Brain microvascular endothelial cell (primary cell): ENCODE measurements at regions not wholly inside any gene's neighbourhood (a gene's known extent, or its start where the extent isn't known, plus 50 kb on each side); places are given as distances from the start of the nearest gene placed in this dataset.

Experiments used
- DNase-seq: peaks from one replicate; pipeline ENCODE4 v3.0.0-alpha.2; 2020
- H3K27ac ChIP-seq: fragments of 250-450 bp; sonication (Bioruptor Pico); 2 replicates; pipeline ENCODE4 v1.5.1; 2020; ENCODE audit warnings: mild to moderate bottlenecking, moderate library complexity
- H3K27me3 ChIP-seq: fragments of 250-450 bp; sonication (Bioruptor Pico); replicated peaks from 2 replicates; pipeline ENCODE4 v1.5.1; 2020; ENCODE audit warnings: mild to moderate bottlenecking
- H3K36me3 ChIP-seq: fragments of 250-450 bp; sonication (Bioruptor Pico); replicated peaks from 2 replicates; pipeline ENCODE4 v1.5.1; 2020; ENCODE audit warnings: mild to moderate bottlenecking
- H3K4me3 ChIP-seq: 2 replicates; pipeline ENCODE4 v1.5.1; 2011; ENCODE audit warnings: low read depth, mild to moderate bottlenecking, control low read depth, low read length, moderate library complexity
- in situ Hi-C: cut with HindIII; loops from 2 replicates; pipeline ENCODE4 v1.10.0; 2017; ENCODE audit warnings: low sequenced_read_pairs, low pct_ligation_motif_present
- TF ChIP-seq, protein P1 (sequence below): IDR thresholded peaks from 2 replicates; pipeline ENCODE4 v1.5.1; 2011; ENCODE audit warnings: low read depth, mild to moderate bottlenecking, moderate library complexity, low read length, control low read depth, inconsistent platforms; ENCODE audit errors: missing control alignments

DNA sequence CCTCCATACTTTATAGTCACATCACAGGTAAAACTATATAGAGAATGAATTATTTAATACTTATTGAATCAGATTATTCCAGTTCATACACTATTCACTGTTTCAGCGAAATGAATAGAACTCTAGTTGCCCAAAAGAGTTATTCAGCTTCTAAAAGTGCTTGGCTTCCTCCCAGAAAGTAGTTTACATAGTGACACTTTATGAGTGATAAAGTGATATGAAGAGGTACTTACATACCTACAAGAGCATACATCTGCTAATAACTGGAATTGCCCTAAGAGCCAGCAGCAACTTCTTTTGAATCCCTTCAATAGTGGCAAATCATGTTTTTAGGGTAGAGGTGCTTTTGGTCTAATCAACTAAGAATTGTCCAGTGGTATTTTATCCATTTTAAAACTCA is 635.1 kb upstream of the AGTR1 start:
- Histone ChIP-seq H3K36me3 (no peaks in the 10 kb centered on the region), H3K27ac (no peak overlapping the region), H3K4me3 (no peak overlapping the region), H3K27me3 (no peaks in the 10 kb centered on the region)
- no peak for DNase-seq
- in situ Hi-C loops: no loop called here
- TF ChIP-seq, protein P1, sequence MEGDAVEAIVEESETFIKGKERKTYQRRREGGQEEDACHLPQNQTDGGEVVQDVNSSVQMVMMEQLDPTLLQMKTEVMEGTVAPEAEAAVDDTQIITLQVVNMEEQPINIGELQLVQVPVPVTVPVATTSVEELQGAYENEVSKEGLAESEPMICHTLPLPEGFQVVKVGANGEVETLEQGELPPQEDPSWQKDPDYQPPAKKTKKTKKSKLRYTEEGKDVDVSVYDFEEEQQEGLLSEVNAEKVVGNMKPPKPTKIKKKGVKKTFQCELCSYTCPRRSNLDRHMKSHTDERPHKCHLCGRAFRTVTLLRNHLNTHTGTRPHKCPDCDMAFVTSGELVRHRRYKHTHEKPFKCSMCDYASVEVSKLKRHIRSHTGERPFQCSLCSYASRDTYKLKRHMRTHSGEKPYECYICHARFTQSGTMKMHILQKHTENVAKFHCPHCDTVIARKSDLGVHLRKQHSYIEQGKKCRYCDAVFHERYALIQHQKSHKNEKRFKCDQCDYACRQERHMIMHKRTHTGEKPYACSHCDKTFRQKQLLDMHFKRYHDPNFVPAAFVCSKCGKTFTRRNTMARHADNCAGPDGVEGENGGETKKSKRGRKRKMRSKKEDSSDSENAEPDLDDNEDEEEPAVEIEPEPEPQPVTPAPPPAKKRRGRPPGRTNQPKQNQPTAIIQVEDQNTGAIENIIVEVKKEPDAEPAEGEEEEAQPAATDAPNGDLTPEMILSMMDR: no peak

- TF ChIP-seq, protein P1: no peak
- Histone ChIP-seq H3K36me3 (no peaks in the 10 kb centered on the region), H3K27ac (no peak overlapping the region), H3K27me3 (no peaks in the 10 kb centered on the region), H3K4me3 (no peak overlapping the region)
- no peak for DNase-seq
- in situ Hi-C loops: no loop called here
Measured at GRCh38 chr3:148066802-148067201, 630.9 kb upstream of the AGTR1 start.

GRCh38 chr3:148068466-148068865 is 629.2 kb upstream of the AGTR1 start:
- no peak for DNase-seq
- no peak overlapping the region for H3K4me3 ChIP-seq
- H3K27me3 ChIP-seq: no peaks in the 10 kb centered on the region
- no peaks in the 10 kb centered on the region for H3K36me3 ChIP-seq
- in situ Hi-C loops: no loop called here
- no peak overlapping the region for H3K27ac ChIP-seq
- TF ChIP-seq, protein P1: no peak

- Histone ChIP-seq H3K27ac (no peak overlapping the region), H3K4me3 (no peak overlapping the region), H3K27me3 (no peaks in the 10 kb centered on the region), H3K36me3 (no peaks in the 10 kb centered on the region)
- in situ Hi-C loops: no loop called here
- TF ChIP-seq, protein P1: no peak
- no peak for DNase-seq
Measured at GRCh38 chr3:148070041-148070440, 627.7 kb upstream of the AGTR1 start.

- no peak for DNase-seq
- in situ Hi-C loops: no loop called here
- Histone ChIP-seq H3K36me3 (no peaks in the 10 kb centered on the region), H3K27ac (no peak overlapping the region), H3K4me3 (no peak overlapping the region), H3K27me3 (no peaks in the 10 kb centered on the region)
- TF ChIP-seq, protein P1: no peak
Measured at GRCh38 chr3:148073721-148074456, 623.8 kb upstream of the AGTR1 start.

GRCh38 chr3:148074946-148075345 is 622.8 kb upstream of the AGTR1 start:
- no peak for DNase-seq
- no peak overlapping the region for H3K27ac ChIP-seq
- TF ChIP-seq, protein P1: no peak
- in situ Hi-C loops: loop anchor here (25.0 kb wide), 1 partner anchor 663 kb away; the partner anchor contains the start of genes ZIC1 and ZIC4
- no peaks in the 10 kb centered on the region for H3K36me3 ChIP-seq
- H3K4me3 ChIP-seq: no peak overlapping the region
- H3K27me3 ChIP-seq: no peaks in the 10 kb centered on the region
